Naive thymus-derived CD4-positive, alpha-beta T cell (primary cell): ENCODE measurements at regions not wholly inside any gene's neighbourhood (a gene's known extent, or its start where the extent isn't known, plus 50 kb on each side); places are given as distances from the start of the nearest gene placed in this dataset.
"Not testable (repeated sequence)": the region's sequence is repeated elsewhere in the genome, so short reads cannot be mapped to it uniquely, and the experiment has no call there.

Experiments used
- ATAC-seq: fragments of 150-1000 bp; cut with Tn5 transposase; 2 replicates; pipeline ENCODE4 v1.10.0; 2021; ENCODE audit warnings: mild to moderate bottlenecking, moderate library complexity
- CTCF ChIA-PET: fragments of 350-600 bp; sonication (Branson Sonifier 250); formaldehyde crosslinking; loops from one replicate; lab custom pipeline; 2021; ENCODE audit warnings: antibody characterized with exemption; lab: Charles Lee
- POLR2A ChIA-PET: fragments of 350-600 bp; sonication (Branson Sonifier 250); formaldehyde crosslinking; loops from one replicate; lab custom pipeline; 2021; ENCODE audit warnings: antibody characterized with exemption, inconsistent platforms; lab: Charles Lee
- DNase-seq, 9 donors: peaks; one replicate each; pipeline versions ENCODE4 v3.0.0 to v3.0.0-alpha.2; 2020 to 2022; ENCODE audit warnings: mixed read lengths in 1 of 9
- H3K27ac ChIP-seq: one replicate; pipeline ENCODE4 v1.7.0; 2013; ENCODE audit warnings: mild to moderate bottlenecking, low read depth, low read length, moderate library complexity
- H3K27me3 ChIP-seq, 2 donors: one replicate each; pipeline ENCODE4 v1.7.0; 2013; ENCODE audit warnings: low read length in 2 of 2, mild to moderate bottlenecking in 2 of 2, moderate library complexity in 2 of 2; ENCODE audit not compliant: control insufficient read depth in 2 of 2, insufficient read depth in 2 of 2
- H3K36me3 ChIP-seq, 3 experiments: 1 replicate in 2 of 3; 2 replicates in 1 of 3; pipeline ENCODE4 v1.7.0; 2013; ENCODE audit warnings: low read length in 3 of 3, mild to moderate bottlenecking in 3 of 3, moderate library complexity in 1 of 3; ENCODE audit not compliant: insufficient read depth in 3 of 3, control insufficient read depth in 2 of 3
- H3K4me1 ChIP-seq, 2 donors: one replicate each; pipeline ENCODE4 v1.7.0; 2013; ENCODE audit warnings: low read length in 2 of 2, mild to moderate bottlenecking in 2 of 2, moderate library complexity in 1 of 2; ENCODE audit not compliant: control insufficient read depth in 2 of 2, insufficient read depth in 2 of 2
- H3K4me3 ChIP-seq: 2 replicates; pipeline ENCODE4 v1.7.0; 2013; ENCODE audit warnings: mild to moderate bottlenecking, low read length
- H3K9me3 ChIP-seq, 3 experiments: 1 replicate in 2 of 3; 2 replicates in 1 of 3; pipeline ENCODE4 v1.7.0; 2013; ENCODE audit warnings: low read length in 3 of 3; ENCODE audit not compliant: control insufficient read depth in 2 of 3
- H3K27ac Mint-ChIP-seq, 9 donors: one replicate each; pipeline ENCODE4 v1.8.0; 2020 to 2022; ENCODE audit warnings: mixed read lengths in 9 of 9, mild to moderate bottlenecking in 8 of 9, moderate library complexity in 5 of 9, inconsistent platforms in 2 of 9
- H3K27me3 Mint-ChIP-seq, 5 donors: one replicate each; pipeline ENCODE4 v1.8.0; 2021 to 2022; ENCODE audit warnings: mixed read lengths in 5 of 5, mild to moderate bottlenecking in 1 of 5
- H3K36me3 Mint-ChIP-seq, 5 donors: one replicate each; pipeline ENCODE4 v1.8.0; 2020 to 2022; ENCODE audit warnings: mixed read lengths in 5 of 5, mild to moderate bottlenecking in 3 of 5, inconsistent platforms in 1 of 5
- H3K4me1 Mint-ChIP-seq, 7 donors: one replicate each; pipeline ENCODE4 v1.8.0; 2020 to 2022; ENCODE audit warnings: mixed read lengths in 7 of 7, mild to moderate bottlenecking in 3 of 7, inconsistent platforms in 1 of 7
- H3K4me3 Mint-ChIP-seq, 10 donors: one replicate each; pipeline ENCODE4 v1.8.0; 2020 to 2022; ENCODE audit warnings: mild to moderate bottlenecking in 10 of 10, mixed read lengths in 10 of 10, moderate library complexity in 6 of 10, inconsistent platforms in 2 of 10
- H3K9me3 Mint-ChIP-seq, 11 donors: one replicate each; pipeline ENCODE4 v1.8.0; 2020 to 2022; ENCODE audit warnings: mixed read lengths in 11 of 11, mild to moderate bottlenecking in 4 of 11, inconsistent platforms in 1 of 11, moderate library complexity in 1 of 11
- intact Hi-C, 2 donors: fragments of 100-400 bp; cut with micrococcal nuclease; formaldehyde crosslinking; loops; one replicate each; pipeline ENCODE4 v1.15.1; 2023

DNA sequence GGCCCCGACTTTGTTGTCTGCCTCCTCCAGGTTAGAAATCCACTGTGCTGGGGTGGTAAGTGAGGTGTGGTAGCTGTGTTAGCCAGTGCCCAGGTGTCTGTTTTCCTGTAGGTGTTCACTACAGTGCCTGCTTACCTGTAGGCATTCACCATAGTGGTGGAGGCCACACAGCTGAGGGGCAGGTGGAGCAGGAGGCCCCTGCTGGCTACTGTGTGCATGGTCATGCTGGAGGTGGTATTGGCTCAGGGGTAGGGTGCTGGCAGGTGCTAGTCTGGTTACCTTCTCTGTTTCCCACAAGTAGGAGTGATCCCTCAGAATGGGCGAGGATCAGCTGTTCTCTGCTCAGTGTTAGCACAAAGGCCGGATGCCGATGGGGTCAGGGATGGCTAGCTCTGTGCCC, 217.3 kb downstream of the SYT10 start:
- no peaks in the 10 kb centered on the region for H3K4me1 Mint-ChIP-seq
- H3K27ac ChIP-seq, result no peak overlapping the region
- peaks cover 5 to 52% (median 21%) of the 10 kb centered on the region in 11 donors for H3K9me3 Mint-ChIP-seq
- H3K27me3 ChIP-seq, result no peaks in the 10 kb centered on the region
- CTCF ChIA-PET, result no interaction called here
- no peaks in the 10 kb centered on the region for H3K36me3 ChIP-seq
- POLR2A ChIA-PET, result no interaction called here
- intact Hi-C loops, result no loop called here
- no peaks in the 10 kb centered on the region for H3K27me3 Mint-ChIP-seq
- no peak overlapping the region for H3K27ac Mint-ChIP-seq
- H3K4me3 Mint-ChIP-seq, result no peak overlapping the region
- DNase-seq (no peak), ATAC-seq (peak; percentile 10)
- H3K4me3 ChIP-seq, result no peak overlapping the region
- H3K4me1 ChIP-seq, result no peaks in the 10 kb centered on the region
- no peaks in the 10 kb centered on the region for H3K36me3 Mint-ChIP-seq
- peaks cover 0 to 3% (median 0%) of the 10 kb centered on the region in 3 experiments for H3K9me3 ChIP-seq

- H3K36me3 ChIP-seq, result no peaks in the 10 kb centered on the region
- no peaks in the 10 kb centered on the region for H3K36me3 Mint-ChIP-seq
- no peaks in the 10 kb centered on the region for H3K27me3 Mint-ChIP-seq
- POLR2A ChIA-PET, result no interaction called here
- intact Hi-C loops, result no loop called here
- DNase-seq, result no peak
- no peak overlapping the region for H3K27ac Mint-ChIP-seq
- no peak overlapping the region for H3K27ac ChIP-seq
- ATAC-seq, result no peak
- H3K9me3 ChIP-seq, result no peaks in the 10 kb centered on the region
- no peak overlapping the region for H3K4me3 ChIP-seq
- H3K4me1 ChIP-seq, result no peaks in the 10 kb centered on the region
- H3K4me3 Mint-ChIP-seq, result no peak overlapping the region
- peaks cover 0 to 14% (median 4%) of the 10 kb centered on the region in 11 donors for H3K9me3 Mint-ChIP-seq
- CTCF ChIA-PET, result no interaction called here
- no peaks in the 10 kb centered on the region for H3K4me1 Mint-ChIP-seq
- no peaks in the 10 kb centered on the region for H3K27me3 ChIP-seq
These were observed 233.6 kb downstream of the SYT10 start for GRCh38 chr12:33205981-33206380.

DNA sequence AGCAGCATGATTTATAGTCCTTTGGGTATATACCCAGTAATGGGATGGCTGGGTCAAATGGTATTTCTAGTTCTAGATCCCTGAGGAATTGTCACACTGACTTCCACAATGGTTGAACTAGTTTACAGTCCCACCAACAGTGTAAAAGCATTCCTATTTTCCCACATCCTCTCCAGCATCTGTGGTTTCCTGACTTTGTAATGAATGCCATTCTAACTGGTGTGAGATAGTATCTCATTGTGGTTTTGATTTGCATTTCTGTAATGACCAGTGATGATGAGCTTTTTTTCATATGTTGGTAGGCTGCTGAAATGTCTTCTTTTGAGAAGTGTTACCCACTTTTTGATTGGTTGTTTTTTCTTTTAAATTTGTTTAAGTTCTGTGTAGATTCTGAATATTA, 245.2 kb downstream of the SYT10 start:
- H3K27me3 ChIP-seq, H3K4me1 ChIP-seq, H3K4me3 Mint-ChIP-seq, CTCF ChIA-PET, H3K4me3 ChIP-seq, DNase-seq, H3K27ac Mint-ChIP-seq, H3K36me3 Mint-ChIP-seq, H3K27ac ChIP-seq, POLR2A ChIA-PET, H3K9me3 ChIP-seq, intact Hi-C loops, H3K4me1 Mint-ChIP-seq, ATAC-seq, H3K36me3 ChIP-seq, H3K27me3 Mint-ChIP-seq: not testable (repeated sequence)
- H3K9me3 Mint-ChIP-seq, result peaks cover 14 to 47% (median 19%) of the 10 kb centered on the region in 11 donors

DNA sequence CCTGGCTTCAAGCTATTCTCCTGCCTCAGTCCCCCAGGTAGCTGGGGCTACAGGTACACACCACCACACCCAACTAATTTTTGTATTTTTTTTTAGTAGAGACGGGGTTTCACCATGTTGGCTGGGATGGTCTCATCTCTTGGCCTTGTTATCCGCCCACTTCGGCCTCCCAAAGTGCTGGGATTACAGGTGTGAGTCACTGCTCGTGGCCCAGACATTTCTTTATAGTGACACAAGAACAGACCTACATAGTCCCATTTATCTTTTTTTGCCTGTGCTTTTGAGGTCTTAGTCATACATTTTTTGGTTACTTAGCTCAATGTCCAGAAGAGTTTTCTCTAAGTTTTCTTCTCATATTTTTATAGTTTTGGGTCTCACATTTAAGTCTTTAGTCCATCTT, 247.4 kb downstream of the SYT10 start:
- H3K27me3 Mint-ChIP-seq, result no peaks in the 10 kb centered on the region
- CTCF ChIA-PET, result no interaction called here

GRCh38 chr12:33187409-33187808, 252.2 kb downstream of the SYT10 start:
- H3K4me1 Mint-ChIP-seq, result no peaks in the 10 kb centered on the region
- peaks cover 0 to under 1% (median 0%) of the 10 kb centered on the region in 5 donors for H3K36me3 Mint-ChIP-seq
- no peak overlapping the region for H3K4me3 Mint-ChIP-seq
- DNase-seq, result no peak
- H3K27me3 Mint-ChIP-seq, result no peaks in the 10 kb centered on the region
- ChIA-PET CTCF (no interaction called here), POLR2A (no interaction called here)
- no peak overlapping the region for H3K27ac ChIP-seq
- ATAC-seq, result no peak
- H3K4me1 ChIP-seq, result no peaks in the 10 kb centered on the region
- H3K9me3 Mint-ChIP-seq, result peaks cover 4 to 19% (median 13%) of the 10 kb centered on the region in 11 donors
- intact Hi-C loops, result no loop called here
- H3K4me3 ChIP-seq, result no peak overlapping the region
- no peak overlapping the region for H3K27ac Mint-ChIP-seq
- no peaks in the 10 kb centered on the region for H3K36me3 ChIP-seq
- H3K9me3 ChIP-seq, result no peaks in the 10 kb centered on the region
- H3K27me3 ChIP-seq, result no peaks in the 10 kb centered on the region

More for the DNA sequence above, 247.4 kb downstream of the SYT10 start:
- Histone ChIP-seq H3K27ac (no peak overlapping the region), H3K27me3 (no peaks in the 10 kb centered on the region), H3K36me3 (no peaks in the 10 kb centered on the region), H3K4me1 (no peaks in the 10 kb centered on the region), H3K9me3 (no peaks in the 10 kb centered on the region), H3K4me3 (no peak overlapping the region)
- POLR2A ChIA-PET, result no interaction called here
- ATAC-seq (no peak), DNase-seq (no peak)
- Mint-ChIP-seq H3K4me1 (no peaks in the 10 kb centered on the region), H3K27ac (no peak overlapping the region), H3K9me3 (peaks cover 9 to 40% (median 14%) of the 10 kb centered on the region in 11 donors), H3K36me3 (peaks cover 0 to 3% (median 0%) of the 10 kb centered on the region in 5 donors), H3K4me3 (no peak overlapping the region)
- intact Hi-C loops, result no loop called here

- H3K4me3 Mint-ChIP-seq, result no peak overlapping the region
- ChIA-PET CTCF (no interaction called here), POLR2A (no interaction called here)
- peaks cover 0 to 17% (median 10%) of the 10 kb centered on the region in 11 donors for H3K9me3 Mint-ChIP-seq
- no peak overlapping the region for H3K27ac Mint-ChIP-seq
- H3K36me3 Mint-ChIP-seq, result no peaks in the 10 kb centered on the region
- no peaks in the 10 kb centered on the region for H3K4me1 ChIP-seq
- no peaks in the 10 kb centered on the region for H3K9me3 ChIP-seq
- H3K4me1 Mint-ChIP-seq, result no peaks in the 10 kb centered on the region
- DNase-seq, result no peak
- intact Hi-C loops, result no loop called here
- no peak for ATAC-seq
- no peak overlapping the region for H3K4me3 ChIP-seq
- no peaks in the 10 kb centered on the region for H3K27me3 ChIP-seq
- no peaks in the 10 kb centered on the region for H3K36me3 ChIP-seq
- H3K27me3 Mint-ChIP-seq, result peaks cover 0 to 3% (median 0%) of the 10 kb centered on the region in 5 donors
- no peak overlapping the region for H3K27ac ChIP-seq
These were observed 255.5 kb downstream of the SYT10 start for GRCh38 chr12:33184161-33184560.

GRCh38 chr12:33182485-33182884, 257.1 kb downstream of the SYT10 start:
- Mint-ChIP-seq H3K36me3 (no peaks in the 10 kb centered on the region), H3K9me3 (peaks cover 0 to 17% (median 11%) of the 10 kb centered on the region in 11 donors), H3K27me3 (peaks cover 0 to 3% (median 0%) of the 10 kb centered on the region in 5 donors), H3K4me3 (no peak overlapping the region), H3K27ac (no peak overlapping the region), H3K4me1 (no peaks in the 10 kb centered on the region)
- ChIA-PET POLR2A (no interaction called here), CTCF (interaction anchor here (0.6 kb wide), 1 partner anchor 66 kb away, joined by 3 read pairs; no protein-coding TSS in a partner anchor)
- H3K27ac ChIP-seq, result no peak overlapping the region
- intact Hi-C loops, result no loop called here
- no peaks in the 10 kb centered on the region for H3K27me3 ChIP-seq
- no peak for DNase-seq
- no peaks in the 10 kb centered on the region for H3K36me3 ChIP-seq
- H3K4me3 ChIP-seq, result no peak overlapping the region
- no peak for ATAC-seq
- H3K4me1 ChIP-seq, result no peaks in the 10 kb centered on the region
- H3K9me3 ChIP-seq, result no peaks in the 10 kb centered on the region
